HG03097 (cell line): ENCODE measurements at regions not wholly inside any gene's neighbourhood (a gene's known extent, or its start where the extent isn't known, plus 50 kb on each side); places are given as distances from the start of the nearest gene placed in this dataset.
A peak's percentile ranks its signal among the peaks of the same experiment; 100 is the strongest.
"Not testable (repeated sequence)": the region's sequence is repeated elsewhere in the genome, so short reads cannot be mapped to it uniquely, and the experiment has no call there.

ENCODE experiments used
- ATAC-seq: cut with Tn5 transposase; IDR thresholded peaks from one replicate; pipeline ENCODE4 v1.9.1; 2021; ENCODE audit not compliant: unreplicated experiment, low FRiP score

DNA sequence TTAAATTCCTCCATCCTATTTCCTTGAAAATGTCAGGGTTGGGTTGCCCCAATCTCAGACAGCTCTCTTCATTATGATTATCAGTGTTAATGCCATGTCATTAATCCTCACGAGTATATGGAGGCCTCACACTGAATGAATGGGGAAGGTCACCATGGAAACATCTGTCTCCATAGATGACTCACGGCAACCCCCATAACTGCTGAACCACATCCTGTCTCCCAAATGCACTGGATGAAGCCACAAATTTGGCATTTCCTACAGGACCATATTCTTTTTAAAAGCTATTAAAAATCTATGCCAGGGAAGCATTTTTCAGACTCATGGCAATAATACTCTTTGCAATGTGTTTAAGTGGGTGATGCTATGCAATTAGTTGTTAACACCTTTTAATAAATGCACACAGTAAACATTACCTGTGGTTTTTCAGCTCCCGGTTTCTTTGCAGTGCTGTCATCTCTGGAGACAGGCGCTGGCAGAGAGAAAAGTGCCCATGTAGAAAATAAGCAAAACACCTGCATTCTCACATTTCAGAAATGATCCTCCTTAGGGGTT is 80.1 kb upstream of the PTPRK start:
- ATAC-seq: peak; percentile 67

- no peak for ATAC-seq
Observed at GRCh38 chr6:128599036-128599435, 78.6 kb upstream of the PTPRK start.

DNA sequence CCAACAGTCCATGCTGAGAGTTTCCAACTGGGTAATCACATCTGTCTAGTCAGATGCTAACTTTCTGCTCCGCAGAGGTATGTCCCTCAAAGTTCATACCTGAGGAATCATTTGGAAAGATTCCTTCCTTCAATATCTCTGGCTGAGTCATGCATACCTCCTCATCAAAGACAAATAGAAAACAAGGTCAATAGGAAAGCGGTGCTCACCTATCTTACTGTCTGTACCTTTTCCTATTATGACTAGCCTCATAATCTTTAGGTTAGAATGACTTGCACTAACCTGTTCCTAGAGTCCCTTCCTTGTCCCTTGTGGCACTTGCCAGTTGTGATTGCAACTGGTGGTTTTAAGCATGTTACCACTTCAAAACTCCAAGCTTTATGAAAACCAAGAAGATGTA is 78.2 kb upstream of the PTPRK start:
- ATAC-seq: no peak

DNA sequence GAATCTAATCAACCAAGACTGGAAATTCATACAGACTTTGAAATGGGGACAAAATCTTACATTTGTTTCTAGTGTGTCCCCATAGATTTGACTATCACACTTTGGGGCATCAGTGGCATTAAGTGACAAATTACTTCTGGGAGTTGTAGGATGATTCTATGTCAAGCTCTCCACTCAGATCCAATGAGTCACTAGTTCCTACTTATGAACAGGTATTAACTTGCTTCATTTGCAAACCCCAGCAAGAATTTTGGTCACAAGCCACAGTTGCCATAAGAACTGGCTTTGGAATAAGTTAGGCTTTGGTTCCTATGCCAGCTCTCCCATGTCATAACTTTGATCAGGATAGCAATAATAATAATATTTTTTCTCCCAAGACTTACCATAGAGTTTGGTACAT is 77.6 kb upstream of the PTPRK start:
- ATAC-seq: no peak

GRCh38 chr6:128597004-128597403 is 76.6 kb upstream of the PTPRK start:
- no peak for ATAC-seq

DNA sequence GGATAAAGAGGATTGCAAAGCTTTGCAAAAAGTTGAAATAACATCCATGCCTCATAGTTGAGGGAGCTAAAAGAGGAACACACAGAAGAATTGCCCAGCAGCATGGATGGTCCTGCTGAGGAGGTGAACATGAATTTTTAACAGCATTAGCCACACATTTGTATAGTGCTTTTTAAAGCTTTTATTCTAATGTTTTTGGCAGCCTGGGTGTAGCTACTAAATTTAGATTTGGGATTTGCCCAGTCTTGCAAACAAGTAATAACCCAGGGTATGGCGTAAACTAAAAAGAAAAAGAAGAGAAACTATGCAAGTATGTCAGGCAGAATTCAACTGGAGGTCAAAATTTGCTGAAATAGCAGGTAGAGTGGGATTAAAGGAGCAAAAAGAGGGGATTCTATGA is 75.1 kb upstream of the PTPRK start:
- ATAC-seq: no peak

- no peak for ATAC-seq
Observed at GRCh38 chr6:128586095-128586494, 65.7 kb upstream of the PTPRK start.

DNA sequence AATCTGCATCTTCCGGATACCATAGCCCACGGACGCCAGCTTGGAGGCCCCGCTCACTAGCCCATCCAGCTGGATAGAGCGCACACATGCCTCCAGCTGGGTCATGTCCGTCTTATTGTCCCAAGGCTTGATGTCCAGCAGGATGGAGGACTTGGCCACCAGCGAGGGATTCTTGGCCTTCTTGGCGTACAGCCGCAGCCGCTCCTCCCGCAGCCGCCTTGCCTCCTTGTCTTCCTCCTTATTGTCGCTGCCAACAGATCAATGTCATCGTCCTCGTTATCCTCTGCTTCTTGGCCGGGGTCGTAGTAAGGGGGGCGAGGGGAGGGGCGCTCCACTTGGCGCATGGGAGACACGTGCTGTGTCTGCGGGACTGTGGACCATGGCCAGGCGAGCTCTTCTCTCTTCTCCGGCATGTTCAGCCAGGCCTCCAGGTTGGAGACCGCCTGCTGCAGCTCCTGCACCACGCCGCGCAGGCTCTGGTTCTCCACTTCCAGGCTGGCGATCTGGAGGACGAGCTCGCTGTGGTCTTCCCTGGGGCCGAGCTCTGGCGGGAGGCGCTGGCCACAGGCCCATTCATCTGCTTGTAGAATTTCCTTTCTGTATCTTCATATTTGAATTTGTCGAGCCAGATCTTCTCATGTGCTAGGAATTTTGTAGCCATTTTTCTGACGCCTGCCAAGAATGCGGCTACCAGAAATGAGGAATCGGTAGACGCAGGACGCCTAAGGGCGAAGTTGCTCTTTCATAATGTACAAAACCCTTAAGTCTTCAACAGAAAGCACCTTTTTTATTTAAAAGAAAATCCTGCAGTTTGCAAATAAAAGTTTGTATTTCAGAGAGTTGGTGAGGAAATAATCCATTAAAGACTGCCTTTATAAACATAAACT is 60.1 kb upstream of the PTPRK start:
- no peak for ATAC-seq

DNA sequence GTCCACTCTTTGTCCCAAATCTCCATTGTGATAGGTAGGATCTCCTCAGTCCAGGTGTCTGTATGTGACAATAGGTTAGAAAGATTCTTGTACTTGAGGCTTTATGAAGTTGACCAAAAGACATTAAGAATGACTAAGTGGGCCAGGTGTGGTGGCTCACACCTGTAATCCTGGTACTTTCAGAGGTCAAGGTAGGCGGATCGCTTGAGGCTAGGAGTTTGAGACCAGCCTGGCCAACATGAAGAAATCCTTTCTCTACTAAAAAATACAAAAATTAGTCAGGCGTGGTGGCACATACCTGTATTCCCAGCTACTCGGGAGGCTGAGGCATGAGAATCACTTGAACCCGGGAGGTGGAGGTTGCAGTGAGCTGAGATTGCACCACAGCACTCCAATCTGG is 54.9 kb upstream of the PTPRK start:
- ATAC-seq: not testable (repeated sequence)

DNA sequence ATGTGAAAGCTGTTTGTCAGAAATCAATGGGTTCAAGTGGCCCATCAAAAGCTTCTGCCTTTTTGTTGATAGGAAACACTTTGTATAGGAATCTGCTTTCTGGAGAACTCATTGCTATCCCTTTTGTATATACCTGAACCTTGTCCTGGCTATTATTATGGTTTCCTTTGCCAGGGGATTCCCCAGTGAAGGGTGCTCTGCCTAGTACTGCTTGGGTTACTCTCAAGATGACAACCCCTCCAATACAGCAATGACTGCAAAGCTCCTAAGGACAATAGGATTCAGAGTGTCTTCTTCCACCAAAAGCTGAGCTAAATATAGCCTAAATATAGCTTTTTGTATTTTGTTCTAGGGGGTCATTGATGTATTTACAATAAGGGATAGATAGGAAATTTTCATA is 54.0 kb upstream of the PTPRK start:
- no peak for ATAC-seq

GRCh38 chr6:128573036-128573435 is 52.6 kb upstream of the PTPRK start:
- ATAC-seq: no peak

GRCh38 chr6:128572294-128572693 is 51.9 kb upstream of the PTPRK start:
- no peak for ATAC-seq

DNA sequence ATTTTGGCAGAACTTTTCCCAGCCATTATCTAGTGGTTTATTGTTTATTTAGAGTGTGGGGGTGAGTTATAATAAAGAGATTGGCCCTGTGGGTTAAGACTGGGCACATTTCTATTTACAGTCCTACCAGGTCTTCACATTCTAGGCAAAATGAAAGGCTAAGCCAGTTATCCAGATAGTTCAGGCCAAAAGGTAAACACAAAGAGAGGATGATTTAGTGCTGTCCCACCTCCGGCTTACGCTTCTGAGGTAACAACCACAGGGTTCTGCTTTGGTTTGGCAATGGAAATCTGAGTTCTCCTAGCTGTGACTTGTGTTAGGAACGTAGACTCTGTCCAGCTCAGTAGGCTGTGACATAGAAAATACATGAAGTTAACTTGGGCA is 50.3 kb upstream of the PTPRK start:
- ATAC-seq: no peak

- no peak for ATAC-seq
Observed at GRCh38 chr6:128569732-128570679, 49.6 kb upstream of the PTPRK start.
